PC-9 (cell line): ENCODE measurements at regions not wholly inside any gene's neighbourhood (a gene's known extent, or its start where the extent isn't known, plus 50 kb on each side); places are given as distances from the start of the nearest gene placed in this dataset.

Experiments used
- BruUV-seq: library from RNA; stranded (reverse); fragments of 400-500 nt; replicated peaks from 2 replicates; lab custom pipeline; 2021; lab: Mats Ljungman, UMichigan
- CTCF ChIA-PET: fragments of 300-600 bp; sonication (Branson Sonifier 250); formaldehyde crosslinking; loops from one replicate; lab custom pipeline; 2022; ENCODE audit warnings: antibody characterized with exemption; lab: Charles Lee
- POLR2A ChIA-PET: fragments of 300-600 bp; sonication (Branson Sonifier 250); formaldehyde crosslinking; loops from one replicate; lab custom pipeline; 2022; ENCODE audit warnings: antibody characterized with exemption; ENCODE audit not compliant: unreplicated experiment; lab: Charles Lee
- DNase-seq, 2 experiments: peaks; one replicate each; pipeline versions ENCODE4 v3.0.0 to v3.0.0-alpha.2; 2015 to 2022; ENCODE audit warnings: mixed read lengths in 1 of 2
- H2AFZ ChIP-seq: fragments of 200-600 bp; sonication (generic); 2 replicates; pipeline ENCODE4 v1.8.1; 2017; ENCODE audit warnings: antibody characterized with exemption
- H3F3A ChIP-seq: fragments of 200-600 bp; sonication (generic); 2 replicates; pipeline ENCODE4 v1.8.1; 2017; ENCODE audit warnings: antibody characterized with exemption, mild to moderate bottlenecking, low read depth; ENCODE audit not compliant: insufficient read depth
- H3K27ac ChIP-seq: fragments of 200-600 bp; sonication (generic); 2 replicates; pipeline ENCODE4 v1.6.1; 2016; ENCODE audit warnings: mixed run types
- H3K27me3 ChIP-seq: fragments of 200-600 bp; sonication (generic); 2 replicates; pipeline ENCODE4 v1.6.1; 2016; ENCODE audit warnings: low read depth, mixed run types; ENCODE audit not compliant: insufficient read depth
- H3K36me3 ChIP-seq: fragments of 200-600 bp; sonication (generic); 2 replicates; pipeline ENCODE4 v1.6.1; 2016; ENCODE audit warnings: low read depth, mixed run types
- H3K4me1 ChIP-seq: fragments of 200-600 bp; sonication (generic); replicated peaks from 2 replicates; pipeline ENCODE4 v1.6.1; 2016; ENCODE audit warnings: mixed run types; ENCODE audit not compliant: insufficient read depth
- H3K4me2 ChIP-seq: fragments of 200-600 bp; sonication (generic); 2 replicates; pipeline ENCODE4 v1.6.1; 2017; ENCODE audit warnings: mixed run types
- H3K4me3 ChIP-seq: fragments of 200-600 bp; sonication (generic); 2 replicates; pipeline ENCODE4 v1.6.1; 2016; ENCODE audit warnings: mixed run types
- H3K79me2 ChIP-seq: fragments of 200-600 bp; sonication (generic); 2 replicates; pipeline ENCODE4 v1.6.1; 2017; ENCODE audit warnings: low read depth, mixed run types
- H3K9me2 ChIP-seq: fragments of 200-600 bp; sonication (generic); 2 replicates; pipeline ENCODE4 v1.8.1; 2017; ENCODE audit warnings: mild to moderate bottlenecking; ENCODE audit not compliant: insufficient read depth
- H3K9me3 ChIP-seq: fragments of 200-600 bp; sonication (generic); 2 replicates; pipeline ENCODE4 v1.8.1; 2016; ENCODE audit warnings: low read depth; ENCODE audit not compliant: insufficient read depth
- H4K20me1 ChIP-seq: fragments of 200-600 bp; sonication (generic); 2 replicates; pipeline ENCODE4 v1.8.1; 2017; ENCODE audit not compliant: insufficient read depth
- CTCF ChIP-seq: fragments of 200-600 bp; sonication (generic); conservative IDR thresholded peaks from 2 replicates; pipeline ENCODE4 v1.6.1; 2017; ENCODE audit warnings: mixed run types, antibody characterized with exemption, mild to moderate bottlenecking, moderate library complexity
- EZH2 ChIP-seq: fragments of 200-600 bp; sonication (generic); IDR thresholded peaks from 2 replicates; pipeline ENCODE4 v1.8.0; 2017; ENCODE audit warnings: antibody characterized with exemption, low read depth
- intact Hi-C: fragments of 100-400 bp; cut with micrococcal nuclease; formaldehyde crosslinking; loops from one replicate; pipeline ENCODE4 v1.10.0; 2022; ENCODE audit not compliant: unreplicated experiment

- Histone ChIP-seq H3K36me3 (no peaks in the 10 kb centered on the region), H3K9me2 (no peaks in the 10 kb centered on the region), H3K4me2 (no peak overlapping the region), H3K79me2 (no peaks in the 10 kb centered on the region), H3K4me1 (no peaks in the 10 kb centered on the region), H3F3A (no peaks in the 10 kb centered on the region), H3K27me3 (no peaks in the 10 kb centered on the region), H2AFZ (no peak overlapping the region), H3K9me3 (no peaks in the 10 kb centered on the region), H4K20me1 (no peaks in the 10 kb centered on the region), H3K4me3 (no peak overlapping the region), H3K27ac (no peak overlapping the region)
- CTCF ChIA-PET, result no interaction called here
- intact Hi-C loops, result no loop called here
- TF ChIP-seq EZH2 (no peak), CTCF (no peak)
- POLR2A ChIA-PET, result no interaction called here
- BruUV-seq, result no TSS peak
- no peak for DNase-seq
Observed at GRCh38 chr21:24955275-24955961, 651.9 kb downstream of the MRPL39 start.

GRCh38 chr21:24948186-24948585, 659.1 kb downstream of the MRPL39 start:
- Histone ChIP-seq H4K20me1 (no peaks in the 10 kb centered on the region), H3K27me3 (no peaks in the 10 kb centered on the region), H3K4me1 (no peaks in the 10 kb centered on the region), H3K27ac (no peak overlapping the region), H2AFZ (no peak overlapping the region), H3K4me2 (no peak overlapping the region), H3K4me3 (no peak overlapping the region), H3F3A (no peaks in the 10 kb centered on the region), H3K79me2 (no peaks in the 10 kb centered on the region), H3K36me3 (no peaks in the 10 kb centered on the region), H3K9me3 (no peaks in the 10 kb centered on the region), H3K9me2 (no peaks in the 10 kb centered on the region)
- BruUV-seq, result no TSS peak
- POLR2A ChIA-PET, result no interaction called here
- CTCF ChIA-PET, result no interaction called here
- intact Hi-C loops, result no loop called here
- TF ChIP-seq EZH2, result no peak
- no peak for TF ChIP-seq CTCF
- DNase-seq, result no peak

GRCh38 chr21:24945910-24946309, 661.4 kb downstream of the MRPL39 start:
- H3F3A ChIP-seq, result no peaks in the 10 kb centered on the region
- H3K4me2 ChIP-seq, result no peak overlapping the region
- TF ChIP-seq EZH2, result no peak
- no peak for TF ChIP-seq CTCF
- no peak for DNase-seq
- H3K36me3 ChIP-seq, result no peaks in the 10 kb centered on the region
- no peak overlapping the region for H2AFZ ChIP-seq
- no peaks in the 10 kb centered on the region for H3K79me2 ChIP-seq
- no peaks in the 10 kb centered on the region for H3K9me3 ChIP-seq
- BruUV-seq, result no TSS peak
- intact Hi-C loops, result no loop called here
- CTCF ChIA-PET, result no interaction called here
- H4K20me1 ChIP-seq, result no peaks in the 10 kb centered on the region
- H3K4me1 ChIP-seq, result no peaks in the 10 kb centered on the region
- no peak overlapping the region for H3K27ac ChIP-seq
- POLR2A ChIA-PET, result no interaction called here
- H3K4me3 ChIP-seq, result no peak overlapping the region
- no peaks in the 10 kb centered on the region for H3K9me2 ChIP-seq
- no peaks in the 10 kb centered on the region for H3K27me3 ChIP-seq
